Cerebellar cortex (tissue), 1 donor: ENCODE measurements at regions not wholly inside any gene's neighbourhood (a gene's known extent, or its start where the extent isn't known, plus 50 kb on each side); places are given as distances from the start of the nearest gene placed in this dataset.
"Not testable (repeated sequence)": the region's sequence is repeated elsewhere in the genome, so short reads cannot be mapped to it uniquely, and the experiment has no call there.

Experiments
- DNase-seq: peaks from one replicate; pipeline ENCODE4 v3.0.0-alpha.2; 2015; ENCODE audit warnings: low spot score

- DNase-seq = no peak
Observed at GRCh38 chr14:55847766-55848165, 267.8 kb downstream of the KTN1 start.

GRCh38 chr14:55848964-55849363 is 269.0 kb downstream of the KTN1 start:
- DNase-seq = no peak

DNA sequence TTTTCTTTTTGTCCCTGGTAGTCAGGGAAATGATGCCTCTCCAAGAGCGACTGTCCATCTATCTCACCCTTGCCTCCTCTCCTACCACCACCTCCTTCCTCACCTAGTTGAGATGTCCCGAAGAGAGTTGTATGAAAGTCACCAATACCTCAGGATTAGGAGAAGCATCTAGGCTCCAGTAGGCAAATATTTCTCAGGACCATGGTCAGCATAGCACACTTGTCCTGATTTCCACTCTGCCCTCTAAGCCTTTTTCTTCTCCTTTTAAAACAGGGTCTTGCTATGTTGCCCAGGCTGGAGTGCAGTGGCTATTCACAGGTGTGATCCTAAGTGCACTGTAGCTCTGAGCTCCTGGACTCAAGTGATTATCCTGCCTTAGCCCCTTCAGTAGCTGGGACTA is 268.4 kb upstream of the PELI2 start:
- DNase-seq = no peak

- DNase-seq = no peak
Observed at GRCh38 chr14:55850825-55851241, 267.4 kb upstream of the PELI2 start.

GRCh38 chr14:55851301-55851700 is 266.9 kb upstream of the PELI2 start:
- peak; percentile 55 for DNase-seq

GRCh38 chr14:55851961-55852360 is 266.2 kb upstream of the PELI2 start:
- DNase-seq = peak; percentile 23

DNA sequence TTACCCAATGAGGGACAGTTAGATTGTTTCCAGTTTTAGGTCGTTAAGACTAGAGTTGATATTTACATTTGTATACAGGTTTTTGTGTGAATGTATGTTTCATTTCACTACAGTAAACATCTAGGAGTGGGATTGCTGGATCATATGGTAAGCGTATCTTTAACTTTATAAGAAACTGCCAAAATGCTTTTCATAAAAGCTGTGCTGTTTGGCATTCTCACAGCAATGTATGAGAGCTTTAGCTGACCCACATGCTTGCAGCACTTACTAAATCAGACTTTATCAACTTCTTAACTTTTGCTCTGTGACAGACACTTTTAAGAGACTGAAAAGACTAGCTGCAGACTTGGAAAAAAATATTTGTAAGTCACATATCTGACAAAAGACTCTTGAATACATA is 262.5 kb upstream of the PELI2 start:
- DNase-seq = no peak

DNA sequence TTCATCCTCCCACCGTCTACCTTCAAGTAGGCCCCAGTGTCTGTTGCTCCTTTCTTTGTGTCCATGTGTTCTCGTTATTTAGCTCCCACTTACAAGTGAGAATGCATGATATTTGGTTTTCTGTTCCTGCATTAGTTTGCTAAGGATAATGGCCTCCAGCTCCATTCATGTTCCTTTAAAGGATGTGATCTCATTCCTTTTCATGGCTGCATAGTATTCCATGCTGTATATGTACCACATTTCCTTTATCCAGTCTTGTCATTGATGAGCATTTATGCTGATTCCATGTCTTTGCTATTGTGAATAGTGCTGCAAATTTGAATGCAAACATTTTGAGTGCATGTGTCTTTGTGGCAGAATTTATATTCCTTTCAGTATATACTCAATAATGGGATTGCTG is 259.6 kb upstream of the PELI2 start:
- DNase-seq = no peak

- not testable (repeated sequence) for DNase-seq
Observed at GRCh38 chr14:55861561-55861960, 256.6 kb upstream of the PELI2 start.

DNA sequence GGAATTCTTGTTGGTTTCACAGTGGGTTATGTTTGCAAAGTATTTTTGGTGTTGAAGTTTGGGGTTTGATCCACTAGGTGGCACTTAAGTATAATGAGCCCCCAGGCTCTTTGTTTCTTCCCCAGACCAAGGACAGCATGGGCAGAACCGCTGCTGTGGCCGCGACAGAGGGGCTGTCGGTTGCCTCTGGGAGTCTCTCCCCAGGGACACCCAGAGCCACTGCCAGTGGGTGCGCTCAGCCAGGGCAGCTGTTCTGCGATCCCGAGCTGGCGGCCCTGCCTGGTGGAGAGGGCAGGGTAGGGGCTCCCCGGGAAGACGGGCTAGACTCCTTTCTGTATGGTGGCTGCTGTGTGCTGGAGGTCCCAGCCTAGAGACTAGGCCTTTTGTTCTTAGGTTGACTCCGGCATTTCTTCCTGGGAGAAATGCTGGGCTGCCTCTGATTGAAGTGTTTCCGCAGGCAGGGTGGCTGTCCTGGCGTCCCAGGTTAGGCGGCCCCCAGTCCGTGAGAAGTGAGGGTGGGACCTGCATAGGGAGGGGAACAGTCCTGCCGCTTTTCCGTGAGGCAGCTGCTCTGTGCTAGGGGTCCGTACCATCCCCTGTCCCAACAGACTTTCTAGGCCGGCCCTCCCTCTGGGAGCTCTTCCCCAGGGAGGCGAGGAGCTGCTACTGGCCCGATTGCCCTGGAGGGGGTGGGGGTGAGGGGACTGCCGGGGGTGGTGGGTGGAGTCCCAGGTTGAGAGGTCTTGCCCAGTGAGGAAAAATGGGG is 253.1 kb upstream of the PELI2 start:
- DNase-seq = no peak

DNA sequence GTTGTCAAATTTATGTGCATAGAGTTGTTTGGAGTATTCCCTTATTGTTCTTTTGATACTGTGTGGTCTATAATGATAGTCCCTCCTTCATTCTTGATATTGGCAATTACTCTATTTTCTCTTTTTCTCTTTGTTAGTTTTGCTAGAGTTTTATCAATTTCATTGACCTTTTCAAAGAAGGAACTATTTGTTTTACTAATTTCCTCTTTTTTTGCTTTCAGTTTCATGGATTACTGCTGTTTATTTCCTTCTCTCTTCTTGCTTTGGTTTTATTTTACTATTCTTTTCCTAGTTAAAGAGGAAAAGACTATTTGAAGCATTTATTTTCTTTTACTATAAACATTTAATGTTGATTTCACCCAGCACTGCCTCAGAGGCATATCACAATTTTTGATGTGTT is 250.9 kb upstream of the PELI2 start:
- no peak for DNase-seq

DNA sequence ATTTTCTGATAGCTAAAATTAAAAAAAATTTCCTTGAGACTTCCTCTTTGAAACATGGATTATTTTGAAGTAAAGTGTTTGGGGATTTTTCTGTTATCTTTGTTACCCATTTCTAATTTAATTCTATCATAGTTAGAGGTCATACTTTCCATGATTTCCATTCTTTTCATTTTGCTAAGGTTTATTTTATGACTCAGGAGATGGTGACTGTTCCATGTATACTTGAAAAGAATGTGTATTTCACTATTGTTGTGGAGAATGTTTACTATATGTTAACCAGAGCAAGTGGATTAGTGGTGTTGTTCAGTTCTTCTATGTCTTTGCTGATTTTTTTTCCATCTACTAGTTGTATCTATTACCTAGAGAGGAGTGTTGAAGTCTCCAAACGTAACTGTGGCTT is 250.5 kb upstream of the PELI2 start:
- DNase-seq = no peak

- no peak for DNase-seq
Observed at GRCh38 chr14:55869397-55870049, 248.7 kb upstream of the PELI2 start.

GRCh38 chr14:55873169-55873568 is 245.0 kb upstream of the PELI2 start:
- no peak for DNase-seq

DNA sequence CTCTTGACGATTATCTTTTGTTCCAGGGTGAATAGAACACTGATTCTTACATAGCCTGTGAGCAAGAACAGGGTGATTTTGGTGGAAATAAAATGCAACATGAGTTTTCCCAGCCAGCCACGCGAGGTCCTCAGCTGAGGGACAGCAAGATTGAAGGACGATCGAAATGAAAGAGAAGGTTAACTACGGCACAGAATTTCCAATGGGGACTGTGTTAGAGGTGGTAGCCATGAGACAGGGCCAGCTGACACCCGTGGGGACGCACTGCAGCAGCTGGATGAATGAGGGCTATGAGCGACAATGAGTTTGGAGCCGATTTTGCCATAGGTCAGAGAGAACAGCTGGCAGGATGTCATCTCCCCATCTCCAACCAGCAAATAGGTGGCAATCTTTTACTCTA is 243.4 kb upstream of the PELI2 start:
- DNase-seq = no peak

DNA sequence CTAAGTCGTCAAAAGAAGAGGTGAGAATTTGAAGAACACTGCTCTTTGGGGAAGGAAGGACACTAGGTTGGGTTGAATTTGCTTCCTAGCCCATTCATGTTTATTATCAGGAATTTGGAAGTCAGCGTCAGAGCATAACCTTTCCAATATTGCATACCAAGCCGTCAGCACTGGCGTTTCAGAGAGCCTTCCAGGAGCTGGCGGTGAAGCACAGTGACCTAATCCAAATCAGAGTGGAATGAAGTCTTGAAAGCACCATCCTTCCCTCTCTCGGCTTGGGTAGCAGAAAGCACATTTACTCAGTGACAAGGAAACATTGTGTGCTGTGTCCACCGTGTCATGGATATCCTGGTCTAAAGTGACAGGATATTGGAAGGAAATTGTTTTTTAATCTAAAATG is 240.3 kb upstream of the PELI2 start:
- DNase-seq = no peak

DNA sequence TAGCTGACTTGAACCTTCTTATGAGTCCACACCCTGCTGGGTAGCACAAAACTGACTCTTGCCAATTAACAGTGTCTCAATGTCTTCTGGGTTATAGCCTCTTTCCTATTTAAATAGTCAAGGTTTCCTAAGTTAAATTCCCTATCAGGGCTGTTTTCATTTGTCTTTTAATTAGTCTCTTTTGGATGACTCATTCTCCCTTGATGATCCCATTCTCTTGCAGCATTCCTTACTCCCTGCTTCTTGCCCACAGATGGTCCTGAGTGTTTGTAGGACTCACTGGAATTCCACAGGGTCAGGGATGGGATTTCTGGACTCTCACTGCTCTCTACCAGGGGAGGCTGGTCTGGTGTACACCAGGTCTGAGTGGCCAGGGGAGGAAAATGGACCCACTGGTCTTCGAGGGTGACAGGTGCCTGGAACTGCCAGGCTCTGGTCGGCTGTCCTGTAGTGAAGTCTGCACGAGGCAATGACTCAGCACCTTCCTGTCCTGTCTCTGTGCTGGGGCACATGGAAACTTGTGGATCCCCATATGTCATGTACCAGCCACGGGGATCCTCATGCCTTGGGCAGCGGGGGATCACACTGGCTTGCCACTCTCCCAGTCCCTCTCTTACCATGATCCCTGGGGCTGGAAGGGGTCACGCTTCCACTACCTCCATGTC is 236.5 kb upstream of the PELI2 start:
- no peak for DNase-seq

DNA sequence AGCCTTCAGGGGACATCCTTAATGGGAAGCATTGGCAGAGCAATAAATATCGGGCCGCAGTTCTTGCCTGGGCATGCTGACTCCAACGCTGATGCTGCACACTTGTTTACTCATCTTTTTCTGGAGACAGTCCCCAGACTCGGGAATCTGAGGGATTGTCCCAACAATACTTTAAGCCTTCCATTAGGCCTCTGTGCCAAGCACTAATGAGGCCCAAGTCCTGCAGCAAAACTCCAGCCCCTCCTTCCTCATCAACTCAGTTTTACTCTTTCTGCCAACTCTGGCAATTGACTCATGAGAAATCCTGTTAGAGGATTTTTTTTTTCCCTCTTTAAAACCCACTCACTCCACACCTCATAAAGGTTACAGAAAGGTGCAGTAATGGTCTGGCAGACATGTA is 233.4 kb upstream of the PELI2 start:
- no peak for DNase-seq

GRCh38 chr14:55889124-55889523 is 229.1 kb upstream of the PELI2 start:
- no peak for DNase-seq

DNA sequence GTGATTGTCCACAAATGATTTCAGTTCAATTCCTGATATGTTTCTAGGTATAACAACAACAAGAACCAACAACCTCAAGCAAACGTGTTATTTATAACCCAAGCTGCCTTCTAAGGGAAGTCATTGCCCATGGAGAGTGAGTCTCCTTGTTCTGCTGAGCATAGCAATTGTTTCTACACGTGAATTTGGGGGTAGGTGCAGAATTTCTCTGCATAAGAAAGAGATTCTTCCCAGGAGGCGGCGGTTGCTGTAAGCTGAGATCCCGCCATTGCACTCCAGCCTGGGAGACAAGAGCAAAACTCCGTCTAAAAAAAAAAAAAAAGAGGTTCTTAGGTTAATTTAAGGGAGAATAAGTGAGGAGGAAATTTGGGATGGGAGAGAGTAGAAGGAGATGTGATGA is 226.5 kb upstream of the PELI2 start:
- no peak for DNase-seq

- no peak for DNase-seq
Observed at GRCh38 chr14:55892906-55893305, 225.3 kb upstream of the PELI2 start.

- DNase-seq = peak; percentile 85
Observed at GRCh38 chr14:55893705-55894104, 224.5 kb upstream of the PELI2 start.

- DNase-seq = no peak
Observed at GRCh38 chr14:55897031-55897430, 221.2 kb upstream of the PELI2 start.
